Liver (tissue), 8 donors: ENCODE measurements at regions not wholly inside any gene's neighbourhood (a gene's known extent, or its start where the extent isn't known, plus 50 kb on each side); places are given as distances from the start of the nearest gene placed in this dataset.

Source experiments
- DNase-seq: peaks from one replicate; pipeline ENCODE4 v3.0.0-alpha.2; 2017; ENCODE audit warnings: low spot score
- H3K27ac ChIP-seq, 2 donors: one replicate each; pipeline ENCODE4 v1.7.0; 2013; ENCODE audit warnings: inconsistent platforms in 2 of 2, low read length in 2 of 2, control low read depth in 1 of 2, low read depth in 1 of 2, mild to moderate bottlenecking in 1 of 2
- H3K27me3 ChIP-seq, 4 donors: one replicate each; pipeline versions ENCODE4 v1.6.1 to v1.7.0; 2013; ENCODE audit warnings: low read length in 3 of 4, inconsistent platforms in 1 of 4, mild to moderate bottlenecking in 1 of 4, moderate library complexity in 1 of 4; ENCODE audit not compliant: control insufficient read depth in 4 of 4, insufficient read depth in 4 of 4
- H3K36me3 ChIP-seq, 4 donors: one replicate each; pipeline versions ENCODE4 v1.6.1 to v1.7.0; 2013; ENCODE audit warnings: low read length in 3 of 4, mild to moderate bottlenecking in 3 of 4, low read depth in 1 of 4, moderate library complexity in 1 of 4; ENCODE audit not compliant: control insufficient read depth in 4 of 4, insufficient read depth in 3 of 4
- H3K4me1 ChIP-seq, 4 donors: one replicate each; pipeline versions ENCODE4 v1.6.1 to v1.7.0; 2013; ENCODE audit warnings: low read length in 3 of 4, mild to moderate bottlenecking in 3 of 4, moderate library complexity in 1 of 4; ENCODE audit not compliant: control insufficient read depth in 4 of 4, insufficient read depth in 4 of 4
- H3K4me3 ChIP-seq, 3 donors: one replicate each; pipeline versions ENCODE4 v1.6.1 to v1.7.0; 2013; ENCODE audit warnings: low read length in 3 of 3, control low read depth in 1 of 3, low read depth in 1 of 3, mild to moderate bottlenecking in 1 of 3
- H3K9ac ChIP-seq, 2 donors: one replicate each; pipeline ENCODE4 v1.7.0; 2013; ENCODE audit warnings: low read length in 2 of 2, mild to moderate bottlenecking in 2 of 2, moderate library complexity in 2 of 2, control low read depth in 1 of 2, low read depth in 1 of 2
- H3K9me3 ChIP-seq, 4 donors: one replicate each; pipeline versions ENCODE4 v1.6.1 to v1.7.0; 2013; ENCODE audit warnings: low read length in 3 of 4; ENCODE audit not compliant: control insufficient read depth in 4 of 4
- ATF3 ChIP-seq: IDR thresholded peaks from 2 replicates; pipeline ENCODE4 v1.6.1; 2016; ENCODE audit warnings: antibody characterized with exemption
- EGR1 ChIP-seq, 2 donors: IDR thresholded peaks; 2 replicates each; pipeline ENCODE4 v1.6.1; 2016 to 2018; ENCODE audit warnings: antibody characterized with exemption in 2 of 2, low read depth in 2 of 2
- FOXA1 ChIP-seq: IDR thresholded peaks from 2 replicates; pipeline ENCODE4 v1.6.1; 2016; ENCODE audit warnings: antibody characterized with exemption
- NR2F2 ChIP-seq: IDR thresholded peaks from 2 replicates; pipeline ENCODE4 v1.6.1; 2016; ENCODE audit warnings: antibody characterized with exemption
- RAD21 ChIP-seq, 2 donors: IDR thresholded peaks; 2 replicates each; pipeline ENCODE4 v1.6.1; 2016; ENCODE audit warnings: antibody characterized with exemption in 2 of 2, mild to moderate bottlenecking in 2 of 2
- SP1 ChIP-seq: IDR thresholded peaks from 2 replicates; pipeline ENCODE4 v1.6.1; 2018; ENCODE audit warnings: antibody characterized with exemption, mild to moderate bottlenecking
- YY1 ChIP-seq: IDR thresholded peaks from 2 replicates; pipeline ENCODE4 v1.6.1; 2016; ENCODE audit warnings: antibody characterized with exemption, mild to moderate bottlenecking
- WGBS: extraction: QIAGEN DNeasy Blood & Tissue Kit; methylation state at CpG from one replicate; pipeline ENCODE4 v1.1.7; 2013; 5-methylcytosine and 5-hydroxymethylcytosine counted together
- TF ChIP-seq, protein P1 (sequence below): IDR thresholded peaks from 2 replicates; pipeline ENCODE4 v1.6.1; 2016; ENCODE audit warnings: antibody characterized with exemption
- TF ChIP-seq, protein P2 (sequence below): IDR thresholded peaks from 2 replicates; pipeline ENCODE4 v1.6.1; 2016; ENCODE audit warnings: antibody characterized with exemption, mild to moderate bottlenecking
- TF ChIP-seq, protein P3 (sequence below): fragments of 150-350 bp; IDR thresholded peaks from 2 replicates; pipeline ENCODE4 v1.5.1; 2017; ENCODE audit warnings: improper control_type of control experiment, low read depth, low read length; ENCODE audit not compliant: missing input control
- donor health status: healthy.
- donor health status: healthy.
- donor health status: healthy.
- donor health status: healthy.
- donor health status: healthy.

GRCh38 chr7:138245682-138246081, 169.4 kb downstream of the AKR1D1 start (continued):
- TF ChIP-seq, protein P1, sequence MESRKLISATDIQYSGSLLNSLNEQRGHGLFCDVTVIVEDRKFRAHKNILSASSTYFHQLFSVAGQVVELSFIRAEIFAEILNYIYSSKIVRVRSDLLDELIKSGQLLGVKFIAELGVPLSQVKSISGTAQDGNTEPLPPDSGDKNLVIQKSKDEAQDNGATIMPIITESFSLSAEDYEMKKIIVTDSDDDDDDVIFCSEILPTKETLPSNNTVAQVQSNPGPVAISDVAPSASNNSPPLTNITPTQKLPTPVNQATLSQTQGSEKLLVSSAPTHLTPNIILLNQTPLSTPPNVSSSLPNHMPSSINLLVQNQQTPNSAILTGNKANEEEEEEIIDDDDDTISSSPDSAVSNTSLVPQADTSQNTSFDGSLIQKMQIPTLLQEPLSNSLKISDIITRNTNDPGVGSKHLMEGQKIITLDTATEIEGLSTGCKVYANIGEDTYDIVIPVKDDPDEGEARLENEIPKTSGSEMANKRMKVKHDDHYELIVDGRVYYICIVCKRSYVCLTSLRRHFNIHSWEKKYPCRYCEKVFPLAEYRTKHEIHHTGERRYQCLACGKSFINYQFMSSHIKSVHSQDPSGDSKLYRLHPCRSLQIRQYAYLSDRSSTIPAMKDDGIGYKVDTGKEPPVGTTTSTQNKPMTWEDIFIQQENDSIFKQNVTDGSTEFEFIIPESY, result peak; percentile 91

GRCh38 chr7:138246428-138246827, 170.2 kb downstream of the AKR1D1 start:
- H3K27ac ChIP-seq, result peak overlapping the region in 1 of 2 donors; percentile 53
- no peak for TF ChIP-seq FOXA1
- H3K4me1 ChIP-seq, result peaks cover 2 to 20% (median 11%) of the 10 kb centered on the region in 4 donors
- no peak for DNase-seq
- H3K36me3 ChIP-seq, result no peaks in the 10 kb centered on the region
- H3K9ac ChIP-seq, result no peak overlapping the region
- H3K27me3 ChIP-seq, result no peaks in the 10 kb centered on the region
- no peak overlapping the region for H3K4me3 ChIP-seq
- 93% methylated on average over 5 of the region's 5 CpGs for WGBS
- peaks cover 0 to 4% (median 1%) of the 10 kb centered on the region in 4 donors for H3K9me3 ChIP-seq

- Histone ChIP-seq H3K9me3 (peaks cover 0 to 4% (median 1%) of the 10 kb centered on the region in 4 donors), H3K4me3 (peak overlapping the region in 1 of 3 donors; percentile 49), H3K27me3 (no peaks in the 10 kb centered on the region), H3K4me1 (peaks cover 2 to 20% (median 11%) of the 10 kb centered on the region in 4 donors), H3K27ac (no peak overlapping the region), H3K36me3 (no peaks in the 10 kb centered on the region), H3K9ac (no peak overlapping the region)
- TF ChIP-seq NR2F2 (no peak), FOXA1 (no peak), EGR1 (IDR thresholded peaks at IDR 0.05; ENCODE audit: low read depth in 2 of 2) (no peak), RAD21 (IDR thresholded peaks at IDR 0.05) (no peak), YY1 (no peak), ATF3 (no peak)
- TF ChIP-seq, protein P2, sequence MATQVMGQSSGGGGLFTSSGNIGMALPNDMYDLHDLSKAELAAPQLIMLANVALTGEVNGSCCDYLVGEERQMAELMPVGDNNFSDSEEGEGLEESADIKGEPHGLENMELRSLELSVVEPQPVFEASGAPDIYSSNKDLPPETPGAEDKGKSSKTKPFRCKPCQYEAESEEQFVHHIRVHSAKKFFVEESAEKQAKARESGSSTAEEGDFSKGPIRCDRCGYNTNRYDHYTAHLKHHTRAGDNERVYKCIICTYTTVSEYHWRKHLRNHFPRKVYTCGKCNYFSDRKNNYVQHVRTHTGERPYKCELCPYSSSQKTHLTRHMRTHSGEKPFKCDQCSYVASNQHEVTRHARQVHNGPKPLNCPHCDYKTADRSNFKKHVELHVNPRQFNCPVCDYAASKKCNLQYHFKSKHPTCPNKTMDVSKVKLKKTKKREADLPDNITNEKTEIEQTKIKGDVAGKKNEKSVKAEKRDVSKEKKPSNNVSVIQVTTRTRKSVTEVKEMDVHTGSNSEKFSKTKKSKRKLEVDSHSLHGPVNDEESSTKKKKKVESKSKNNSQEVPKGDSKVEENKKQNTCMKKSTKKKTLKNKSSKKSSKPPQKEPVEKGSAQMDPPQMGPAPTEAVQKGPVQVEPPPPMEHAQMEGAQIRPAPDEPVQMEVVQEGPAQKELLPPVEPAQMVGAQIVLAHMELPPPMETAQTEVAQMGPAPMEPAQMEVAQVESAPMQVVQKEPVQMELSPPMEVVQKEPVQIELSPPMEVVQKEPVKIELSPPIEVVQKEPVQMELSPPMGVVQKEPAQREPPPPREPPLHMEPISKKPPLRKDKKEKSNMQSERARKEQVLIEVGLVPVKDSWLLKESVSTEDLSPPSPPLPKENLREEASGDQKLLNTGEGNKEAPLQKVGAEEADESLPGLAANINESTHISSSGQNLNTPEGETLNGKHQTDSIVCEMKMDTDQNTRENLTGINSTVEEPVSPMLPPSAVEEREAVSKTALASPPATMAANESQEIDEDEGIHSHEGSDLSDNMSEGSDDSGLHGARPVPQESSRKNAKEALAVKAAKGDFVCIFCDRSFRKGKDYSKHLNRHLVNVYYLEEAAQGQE, result no peak
- DNase-seq, result no peak
- WGBS, result 89% methylated on average over 1 of the region's 1 CpG
These were observed 170.8 kb downstream of the AKR1D1 start for GRCh38 chr7:138247081-138247480.

DNA sequence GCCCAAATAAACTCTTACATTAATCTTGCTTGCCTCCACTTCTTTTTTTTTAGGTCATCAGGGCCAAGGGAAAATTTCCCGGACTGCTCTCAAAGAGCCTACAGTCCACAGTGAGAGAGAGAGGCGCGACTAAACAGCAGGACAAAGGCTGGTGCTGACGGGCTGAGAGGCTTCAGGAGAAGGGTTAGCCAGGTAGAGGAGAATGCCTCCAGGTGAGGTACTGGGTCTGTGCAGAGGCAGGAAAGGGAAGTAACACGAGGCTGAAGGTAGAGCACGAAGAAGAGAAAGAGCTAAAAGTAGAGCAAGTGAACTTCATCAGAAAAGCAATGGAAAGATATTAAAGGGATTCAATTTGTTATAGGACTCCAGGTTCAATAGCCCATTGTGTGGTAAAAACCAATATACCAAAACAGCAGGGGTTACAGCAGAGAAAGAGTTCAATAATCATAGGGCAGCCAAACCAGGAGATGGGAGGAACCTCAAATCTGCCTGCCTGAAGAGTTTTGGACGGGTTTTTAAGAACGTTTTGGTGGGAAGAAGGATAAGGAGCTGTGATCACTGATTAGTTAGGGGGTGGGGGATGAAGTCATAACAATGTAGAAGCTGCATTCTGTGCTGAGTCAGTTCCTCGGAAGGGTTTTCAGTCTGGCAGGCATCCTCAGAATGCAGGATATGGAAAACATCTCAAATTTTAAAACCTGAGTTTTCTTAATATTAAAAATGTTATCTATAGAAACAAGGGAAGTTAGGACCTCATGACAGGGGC, 171.5 kb downstream of the AKR1D1 start:
- Histone ChIP-seq H3K4me1 (peaks cover 2 to 19% (median 11%) of the 10 kb centered on the region in 4 donors), H3K27ac (no peak overlapping the region), H3K4me3 (peak overlapping the region in 1 of 3 donors; percentile 8), H3K9me3 (peaks cover 0 to 4% (median 1%) of the 10 kb centered on the region in 4 donors), H3K27me3 (no peaks in the 10 kb centered on the region), H3K9ac (no peak overlapping the region), H3K36me3 (no peaks in the 10 kb centered on the region)
- no peak for DNase-seq
- 79% methylated on average over 9 of the region's 9 CpGs for WGBS
- TF ChIP-seq SP1, result no peak
- TF ChIP-seq, protein P3, sequence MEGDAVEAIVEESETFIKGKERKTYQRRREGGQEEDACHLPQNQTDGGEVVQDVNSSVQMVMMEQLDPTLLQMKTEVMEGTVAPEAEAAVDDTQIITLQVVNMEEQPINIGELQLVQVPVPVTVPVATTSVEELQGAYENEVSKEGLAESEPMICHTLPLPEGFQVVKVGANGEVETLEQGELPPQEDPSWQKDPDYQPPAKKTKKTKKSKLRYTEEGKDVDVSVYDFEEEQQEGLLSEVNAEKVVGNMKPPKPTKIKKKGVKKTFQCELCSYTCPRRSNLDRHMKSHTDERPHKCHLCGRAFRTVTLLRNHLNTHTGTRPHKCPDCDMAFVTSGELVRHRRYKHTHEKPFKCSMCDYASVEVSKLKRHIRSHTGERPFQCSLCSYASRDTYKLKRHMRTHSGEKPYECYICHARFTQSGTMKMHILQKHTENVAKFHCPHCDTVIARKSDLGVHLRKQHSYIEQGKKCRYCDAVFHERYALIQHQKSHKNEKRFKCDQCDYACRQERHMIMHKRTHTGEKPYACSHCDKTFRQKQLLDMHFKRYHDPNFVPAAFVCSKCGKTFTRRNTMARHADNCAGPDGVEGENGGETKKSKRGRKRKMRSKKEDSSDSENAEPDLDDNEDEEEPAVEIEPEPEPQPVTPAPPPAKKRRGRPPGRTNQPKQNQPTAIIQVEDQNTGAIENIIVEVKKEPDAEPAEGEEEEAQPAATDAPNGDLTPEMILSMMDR, result no peak
